Liver (tissue), 7 donors: ENCODE measurements at regions not wholly inside any gene's neighbourhood (a gene's known extent, or its start where the extent isn't known, plus 50 kb on each side); places are given as distances from the start of the nearest gene placed in this dataset.

Source experiments
- DNase-seq: peaks from one replicate; pipeline ENCODE4 v3.0.0-alpha.2; 2017; ENCODE audit warnings: low spot score
- H3K27ac ChIP-seq, 2 donors: one replicate each; pipeline ENCODE4 v1.7.0; 2013; ENCODE audit warnings: inconsistent platforms in 2 of 2, low read length in 2 of 2, control low read depth in 1 of 2, low read depth in 1 of 2, mild to moderate bottlenecking in 1 of 2
- H3K27me3 ChIP-seq, 4 donors: one replicate each; pipeline versions ENCODE4 v1.6.1 to v1.7.0; 2013; ENCODE audit warnings: low read length in 3 of 4, inconsistent platforms in 1 of 4, mild to moderate bottlenecking in 1 of 4, moderate library complexity in 1 of 4; ENCODE audit not compliant: control insufficient read depth in 4 of 4, insufficient read depth in 4 of 4
- H3K36me3 ChIP-seq, 4 donors: one replicate each; pipeline versions ENCODE4 v1.6.1 to v1.7.0; 2013; ENCODE audit warnings: low read length in 3 of 4, mild to moderate bottlenecking in 3 of 4, low read depth in 1 of 4, moderate library complexity in 1 of 4; ENCODE audit not compliant: control insufficient read depth in 4 of 4, insufficient read depth in 3 of 4
- H3K4me1 ChIP-seq, 4 donors: one replicate each; pipeline versions ENCODE4 v1.6.1 to v1.7.0; 2013; ENCODE audit warnings: low read length in 3 of 4, mild to moderate bottlenecking in 3 of 4, moderate library complexity in 1 of 4; ENCODE audit not compliant: control insufficient read depth in 4 of 4, insufficient read depth in 4 of 4
- H3K4me3 ChIP-seq, 3 donors: one replicate each; pipeline versions ENCODE4 v1.6.1 to v1.7.0; 2013; ENCODE audit warnings: low read length in 3 of 3, control low read depth in 1 of 3, low read depth in 1 of 3, mild to moderate bottlenecking in 1 of 3
- H3K9ac ChIP-seq, 2 donors: one replicate each; pipeline ENCODE4 v1.7.0; 2013; ENCODE audit warnings: low read length in 2 of 2, mild to moderate bottlenecking in 2 of 2, moderate library complexity in 2 of 2, control low read depth in 1 of 2, low read depth in 1 of 2
- H3K9me3 ChIP-seq, 4 donors: one replicate each; pipeline versions ENCODE4 v1.6.1 to v1.7.0; 2013; ENCODE audit warnings: low read length in 3 of 4; ENCODE audit not compliant: control insufficient read depth in 4 of 4
- FOXA1 ChIP-seq: IDR thresholded peaks from 2 replicates; pipeline ENCODE4 v1.6.1; 2016; ENCODE audit warnings: antibody characterized with exemption
- FOXA2 ChIP-seq: IDR thresholded peaks from 2 replicates; pipeline ENCODE4 v1.6.1; 2016; ENCODE audit warnings: antibody characterized with exemption
- HNF4A ChIP-seq, 2 donors: conservative IDR thresholded peaks; 2 replicates each; pipeline ENCODE4 v1.6.1; 2016; ENCODE audit warnings: antibody characterized with exemption in 2 of 2, mild to moderate bottlenecking in 2 of 2
- HNF4G ChIP-seq: IDR thresholded peaks from 2 replicates; pipeline ENCODE4 v1.6.1; 2016; ENCODE audit warnings: antibody characterized with exemption
- JUND ChIP-seq, 2 donors: IDR thresholded peaks; 2 replicates each; pipeline ENCODE4 v1.6.1; 2016; ENCODE audit warnings: antibody characterized with exemption in 2 of 2
- MAX ChIP-seq: IDR thresholded peaks from 2 replicates; pipeline ENCODE4 v1.6.1; 2016; ENCODE audit warnings: antibody characterized with exemption
- NR2F2 ChIP-seq: IDR thresholded peaks from 2 replicates; pipeline ENCODE4 v1.6.1; 2016; ENCODE audit warnings: antibody characterized with exemption
- RAD21 ChIP-seq, 2 donors: IDR thresholded peaks; 2 replicates each; pipeline ENCODE4 v1.6.1; 2016; ENCODE audit warnings: antibody characterized with exemption in 2 of 2, mild to moderate bottlenecking in 2 of 2
- SP1 ChIP-seq: IDR thresholded peaks from 2 replicates; pipeline ENCODE4 v1.6.1; 2018; ENCODE audit warnings: antibody characterized with exemption, mild to moderate bottlenecking
- ZBTB33 ChIP-seq: IDR thresholded peaks from 2 replicates; pipeline ENCODE4 v1.6.1; 2016; ENCODE audit warnings: antibody characterized with exemption
- WGBS: extraction: QIAGEN DNeasy Blood & Tissue Kit; methylation state at CpG from one replicate; pipeline ENCODE4 v1.1.7; 2013; 5-methylcytosine and 5-hydroxymethylcytosine counted together
- TF ChIP-seq, protein P1 (sequence below): IDR thresholded peaks from 2 replicates; pipeline ENCODE4 v1.6.1; 2016; ENCODE audit warnings: antibody characterized with exemption, mild to moderate bottlenecking
- TF ChIP-seq, protein P2 (sequence below): IDR thresholded peaks from 2 replicates; pipeline ENCODE4 v1.6.1; 2016; ENCODE audit warnings: antibody characterized with exemption
- donor health status: healthy.
- donor health status: healthy.
- donor health status: healthy.
- donor health status: healthy.

GRCh38 chr4:33061727-33062126, 2341.6 kb downstream of the PCDH7 start:
- Histone ChIP-seq H3K9ac (no peak overlapping the region), H3K27ac (no peak overlapping the region), H3K27me3 (no peaks in the 10 kb centered on the region), H3K4me3 (no peak overlapping the region), H3K4me1 (peaks cover 0 to 13% (median 10%) of the 10 kb centered on the region in 4 donors), H3K36me3 (no peaks in the 10 kb centered on the region), H3K9me3 (no peaks in the 10 kb centered on the region)
- DNase-seq, result no peak
- TF ChIP-seq JUND (IDR thresholded peaks at IDR 0.05) (no peak), HNF4G (no peak), FOXA1 (no peak), RAD21 (IDR thresholded peaks at IDR 0.05) (no peak), SP1 (no peak), HNF4A (conservative IDR thresholded peaks at IDR 0.05) (no peak), MAX (no peak), ZBTB33 (no peak)
- TF ChIP-seq, protein P1, sequence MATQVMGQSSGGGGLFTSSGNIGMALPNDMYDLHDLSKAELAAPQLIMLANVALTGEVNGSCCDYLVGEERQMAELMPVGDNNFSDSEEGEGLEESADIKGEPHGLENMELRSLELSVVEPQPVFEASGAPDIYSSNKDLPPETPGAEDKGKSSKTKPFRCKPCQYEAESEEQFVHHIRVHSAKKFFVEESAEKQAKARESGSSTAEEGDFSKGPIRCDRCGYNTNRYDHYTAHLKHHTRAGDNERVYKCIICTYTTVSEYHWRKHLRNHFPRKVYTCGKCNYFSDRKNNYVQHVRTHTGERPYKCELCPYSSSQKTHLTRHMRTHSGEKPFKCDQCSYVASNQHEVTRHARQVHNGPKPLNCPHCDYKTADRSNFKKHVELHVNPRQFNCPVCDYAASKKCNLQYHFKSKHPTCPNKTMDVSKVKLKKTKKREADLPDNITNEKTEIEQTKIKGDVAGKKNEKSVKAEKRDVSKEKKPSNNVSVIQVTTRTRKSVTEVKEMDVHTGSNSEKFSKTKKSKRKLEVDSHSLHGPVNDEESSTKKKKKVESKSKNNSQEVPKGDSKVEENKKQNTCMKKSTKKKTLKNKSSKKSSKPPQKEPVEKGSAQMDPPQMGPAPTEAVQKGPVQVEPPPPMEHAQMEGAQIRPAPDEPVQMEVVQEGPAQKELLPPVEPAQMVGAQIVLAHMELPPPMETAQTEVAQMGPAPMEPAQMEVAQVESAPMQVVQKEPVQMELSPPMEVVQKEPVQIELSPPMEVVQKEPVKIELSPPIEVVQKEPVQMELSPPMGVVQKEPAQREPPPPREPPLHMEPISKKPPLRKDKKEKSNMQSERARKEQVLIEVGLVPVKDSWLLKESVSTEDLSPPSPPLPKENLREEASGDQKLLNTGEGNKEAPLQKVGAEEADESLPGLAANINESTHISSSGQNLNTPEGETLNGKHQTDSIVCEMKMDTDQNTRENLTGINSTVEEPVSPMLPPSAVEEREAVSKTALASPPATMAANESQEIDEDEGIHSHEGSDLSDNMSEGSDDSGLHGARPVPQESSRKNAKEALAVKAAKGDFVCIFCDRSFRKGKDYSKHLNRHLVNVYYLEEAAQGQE, result no peak

DNA sequence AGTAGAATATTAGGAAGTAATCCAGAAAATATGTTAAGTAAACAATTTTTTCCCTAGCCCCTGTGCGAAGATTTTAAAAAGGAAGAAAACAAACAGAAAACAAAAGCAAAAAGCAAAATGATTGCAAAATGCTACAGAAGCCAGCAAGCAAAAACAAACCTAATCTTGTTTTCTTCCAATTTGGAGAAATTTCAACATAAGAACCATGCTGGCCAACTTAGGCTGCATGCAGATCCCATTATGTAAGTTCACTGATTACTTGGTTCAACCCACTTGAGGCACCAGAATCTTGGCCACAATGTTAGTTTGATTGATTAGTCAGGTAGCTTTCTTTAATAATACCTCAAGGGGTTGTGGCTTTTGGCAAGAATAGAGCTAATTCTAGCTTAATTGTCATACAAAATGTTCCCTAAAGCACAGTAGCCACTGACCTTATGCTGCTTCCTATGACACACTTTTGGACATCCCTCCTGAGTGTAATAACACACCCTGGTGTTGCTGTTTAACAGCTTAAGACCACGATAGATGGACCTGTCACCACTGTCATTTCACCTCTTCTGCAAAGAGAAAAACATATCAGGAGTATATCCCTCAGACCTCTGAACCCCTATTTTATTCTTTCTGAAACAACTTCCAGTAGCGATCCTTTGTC, 2342.1 kb downstream of the PCDH7 start:
- no peak overlapping the region for H3K27ac ChIP-seq
- DNase-seq, result no peak
- H3K4me1 ChIP-seq, result peaks cover 0 to 13% (median 10%) of the 10 kb centered on the region in 4 donors
- H3K9me3 ChIP-seq, result no peaks in the 10 kb centered on the region
- H3K36me3 ChIP-seq, result no peaks in the 10 kb centered on the region
- H3K27me3 ChIP-seq, result no peaks in the 10 kb centered on the region
- WGBS, result 73% methylated on average over 3 of the region's 3 CpGs
- H3K9ac ChIP-seq, result no peak overlapping the region
- TF ChIP-seq, protein P2, sequence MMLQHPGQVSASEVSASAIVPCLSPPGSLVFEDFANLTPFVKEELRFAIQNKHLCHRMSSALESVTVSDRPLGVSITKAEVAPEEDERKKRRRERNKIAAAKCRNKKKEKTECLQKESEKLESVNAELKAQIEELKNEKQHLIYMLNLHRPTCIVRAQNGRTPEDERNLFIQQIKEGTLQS, result no peak
- no peak for TF ChIP-seq RAD21 (IDR thresholded peaks at IDR 0.05)
- TF ChIP-seq, protein P1, result no peak
- TF ChIP-seq ZBTB33, result no peak
- TF ChIP-seq FOXA2, result no peak
- TF ChIP-seq NR2F2, result no peak
- no peak for TF ChIP-seq HNF4G
- TF ChIP-seq HNF4A (conservative IDR thresholded peaks at IDR 0.05), result no peak
- H3K4me3 ChIP-seq, result no peak overlapping the region
